ENCODE measurements at regions not wholly inside any gene's neighbourhood (a gene's known extent, or its start where the extent isn't known, plus 50 kb on each side); places are given as distances from the start of the nearest gene placed in this dataset.

GRCh38 chr13:61024046-61024445 is 391.6 kb downstream of the PCDH20 start:
- no peak overlapping the region for H3K4me3 ChIP-seq (ENCODE audit: low read depth, low read length)
- no peak for DNase-seq (ENCODE audit: low read depth)
- TF ChIP-seq CTCF (IDR thresholded peaks at IDR 0.05; ENCODE audit: low read depth, low read length, missing control alignments) = no peak

GRCh38 chr13:61021838-61022237 is 393.8 kb downstream of the PCDH20 start:
- H3K4me3 ChIP-seq (ENCODE audit: low read depth, low read length) = no peak overlapping the region
- no peak for TF ChIP-seq CTCF (IDR thresholded peaks at IDR 0.05; ENCODE audit: low read depth, low read length, missing control alignments)
- no peak for DNase-seq (ENCODE audit: low read depth)

GRCh38 chr13:61013796-61014195 is 401.9 kb downstream of the PCDH20 start:
- DNase-seq (ENCODE audit: low read depth) = no peak
- no peak overlapping the region for H3K4me3 ChIP-seq (ENCODE audit: low read depth, low read length)
- TF ChIP-seq CTCF (IDR thresholded peaks at IDR 0.05; ENCODE audit: low read depth, low read length, missing control alignments) = no peak

GRCh38 chr13:61010358-61010757 is 405.3 kb downstream of the PCDH20 start:
- TF ChIP-seq CTCF (IDR thresholded peaks at IDR 0.05; ENCODE audit: low read depth, low read length, missing control alignments) = no peak
- DNase-seq (ENCODE audit: low read depth) = no peak
- no peak overlapping the region for H3K4me3 ChIP-seq (ENCODE audit: low read depth, low read length)

GRCh38 chr13:61002686-61003085 is 413.0 kb downstream of the PCDH20 start:
- no peak overlapping the region for H3K4me3 ChIP-seq (ENCODE audit: low read depth, low read length)
- no peak for DNase-seq (ENCODE audit: low read depth)
- TF ChIP-seq CTCF (IDR thresholded peaks at IDR 0.05; ENCODE audit: low read depth, low read length, missing control alignments) = no peak

GRCh38 chr13:60990032-60990733 is 425.5 kb downstream of the PCDH20 start:
- TF ChIP-seq CTCF (IDR thresholded peaks at IDR 0.05; ENCODE audit: low read depth, low read length, missing control alignments) = peak; percentile 34
- no peak overlapping the region for H3K4me3 ChIP-seq (ENCODE audit: low read depth, low read length)
- DNase-seq (ENCODE audit: low read depth) = no peak

GRCh38 chr13:60986301-60986700 is 429.3 kb downstream of the PCDH20 start:
- no peak overlapping the region for H3K4me3 ChIP-seq (ENCODE audit: low read depth, low read length)
- DNase-seq (ENCODE audit: low read depth) = no peak
- no peak for TF ChIP-seq CTCF (IDR thresholded peaks at IDR 0.05; ENCODE audit: low read depth, low read length, missing control alignments)
